ENCODE measurements at regions not wholly inside any gene's neighbourhood (a gene's known extent, or its start where the extent isn't known, plus 50 kb on each side); places are given as distances from the start of the nearest gene placed in this dataset.

DNA sequence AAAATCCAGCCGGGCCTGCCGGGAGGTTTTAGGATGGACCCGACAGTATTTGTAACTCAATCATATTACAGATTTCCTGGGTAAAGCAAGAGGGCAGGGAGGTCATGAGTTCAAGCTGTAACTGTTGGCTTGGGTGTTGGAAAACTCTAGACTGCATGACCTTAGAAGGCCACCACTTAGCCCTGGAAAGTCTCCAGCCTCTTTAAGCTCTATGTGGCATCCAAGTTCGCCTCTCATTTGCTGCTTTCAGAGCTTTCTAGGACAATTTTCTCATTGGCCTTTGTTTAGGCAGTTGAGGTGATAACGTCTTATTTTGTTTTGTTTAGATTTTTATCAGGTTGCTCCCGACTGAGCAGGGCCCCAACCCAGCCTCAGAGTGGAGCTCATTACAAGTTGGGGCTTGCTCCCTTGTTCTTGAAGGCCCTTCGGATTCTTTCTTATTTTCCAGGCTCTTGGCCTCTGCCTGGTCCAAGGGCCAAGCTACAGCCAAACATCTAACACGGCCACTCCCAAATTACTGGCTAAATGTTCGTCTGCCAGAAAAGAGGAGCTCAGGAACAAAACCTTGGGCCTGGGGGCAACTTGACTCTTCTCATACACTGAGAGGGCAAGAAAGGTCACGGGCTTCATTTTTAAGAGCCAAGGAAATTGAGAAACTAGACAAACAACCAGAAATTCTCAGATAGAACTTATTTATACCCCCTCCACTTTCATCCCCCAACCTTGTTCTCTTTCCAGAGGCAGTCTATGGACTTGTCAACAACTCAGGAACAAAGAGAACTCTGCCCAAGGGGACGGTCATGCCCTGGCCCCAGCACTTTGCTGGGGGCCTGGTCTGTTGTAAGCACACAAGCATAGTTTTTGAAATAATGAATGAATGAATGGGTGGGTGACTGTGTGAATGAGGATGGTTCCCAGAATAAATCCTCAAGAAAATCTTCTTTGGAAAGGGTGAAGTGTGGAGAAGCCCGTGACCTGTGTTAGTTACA is 526.9 kb downstream of the BNC2 start:
- ATAC-seq (ENCODE audit: low read depth): no peak
- Mint-ChIP-seq H3K9me3 (no peaks in the 10 kb centered on the region), H3K27ac (no peak overlapping the region), H3K4me1 (no peaks in the 10 kb centered on the region), H3K36me3 (no peaks in the 10 kb centered on the region), H3K4me3 (no peak overlapping the region), H3K27me3 (peaks cover 3% of the 10 kb centered on the region)
- no peak for DNase-seq
- POLR2A ChIA-PET: no interaction called here

- Mint-ChIP-seq H3K4me3 (no peak overlapping the region), H3K27me3 (peaks cover 3% of the 10 kb centered on the region), H3K27ac (no peak overlapping the region)
These were observed 526.1 kb downstream of the BNC2 start for GRCh38 chr9:16344343-16344742.

GRCh38 chr9:16345902-16346301 is 524.6 kb downstream of the BNC2 start:
- Mint-ChIP-seq H3K4me3 (no peak overlapping the region), H3K4me1 (no peaks in the 10 kb centered on the region), H3K27me3 (peaks cover 3% of the 10 kb centered on the region), H3K27ac (no peak overlapping the region), H3K36me3 (no peaks in the 10 kb centered on the region), H3K9me3 (no peaks in the 10 kb centered on the region)
- ATAC-seq (ENCODE audit: low read depth): no peak
- DNase-seq: no peak
- POLR2A ChIA-PET: no interaction called here

More at GRCh38 chr9:16344343-16344742, 526.1 kb downstream of the BNC2 start:
- DNase-seq (no peak), ATAC-seq (ENCODE audit: low read depth) (no peak)
- H3K4me1 Mint-ChIP-seq: no peaks in the 10 kb centered on the region
- no peaks in the 10 kb centered on the region for H3K9me3 Mint-ChIP-seq
- no peaks in the 10 kb centered on the region for H3K36me3 Mint-ChIP-seq
- POLR2A ChIA-PET: no interaction called here

GRCh38 chr9:16347886-16348285 is 522.6 kb downstream of the BNC2 start:
- Mint-ChIP-seq H3K4me1 (no peaks in the 10 kb centered on the region), H3K27ac (no peak overlapping the region), H3K4me3 (no peak overlapping the region), H3K27me3 (peaks cover 3% of the 10 kb centered on the region), H3K9me3 (no peaks in the 10 kb centered on the region), H3K36me3 (no peaks in the 10 kb centered on the region)
- DNase-seq: no peak
- POLR2A ChIA-PET: no interaction called here
- no peak for ATAC-seq (ENCODE audit: low read depth)

- ATAC-seq (ENCODE audit: low read depth) (no peak), DNase-seq (no peak)
- POLR2A ChIA-PET: no interaction called here
- H3K27ac Mint-ChIP-seq: no peak overlapping the region
- H3K36me3 Mint-ChIP-seq: no peaks in the 10 kb centered on the region
- H3K9me3 Mint-ChIP-seq: no peaks in the 10 kb centered on the region
- no peaks in the 10 kb centered on the region for H3K4me1 Mint-ChIP-seq
- peaks cover 3% of the 10 kb centered on the region for H3K27me3 Mint-ChIP-seq
- H3K4me3 Mint-ChIP-seq: no peak overlapping the region
These were observed 521.9 kb downstream of the BNC2 start for GRCh38 chr9:16348531-16348930.

- Mint-ChIP-seq H3K27ac (no peak overlapping the region), H3K36me3 (no peaks in the 10 kb centered on the region), H3K4me3 (no peak overlapping the region), H3K9me3 (no peaks in the 10 kb centered on the region), H3K4me1 (no peaks in the 10 kb centered on the region), H3K27me3 (no peaks in the 10 kb centered on the region)
- no peak for DNase-seq
- ATAC-seq (ENCODE audit: low read depth): no peak
- POLR2A ChIA-PET: no interaction called here
These were observed 518.2 kb downstream of the BNC2 start for GRCh38 chr9:16352251-16352650.

GRCh38 chr9:16352791-16353401 is 517.6 kb downstream of the BNC2 start:
- Mint-ChIP-seq H3K27ac (no peak overlapping the region), H3K4me1 (no peaks in the 10 kb centered on the region), H3K4me3 (no peak overlapping the region), H3K9me3 (no peaks in the 10 kb centered on the region), H3K36me3 (no peaks in the 10 kb centered on the region), H3K27me3 (no peaks in the 10 kb centered on the region)
- POLR2A ChIA-PET: no interaction called here
- DNase-seq (no peak), ATAC-seq (ENCODE audit: low read depth) (no peak)

DNA sequence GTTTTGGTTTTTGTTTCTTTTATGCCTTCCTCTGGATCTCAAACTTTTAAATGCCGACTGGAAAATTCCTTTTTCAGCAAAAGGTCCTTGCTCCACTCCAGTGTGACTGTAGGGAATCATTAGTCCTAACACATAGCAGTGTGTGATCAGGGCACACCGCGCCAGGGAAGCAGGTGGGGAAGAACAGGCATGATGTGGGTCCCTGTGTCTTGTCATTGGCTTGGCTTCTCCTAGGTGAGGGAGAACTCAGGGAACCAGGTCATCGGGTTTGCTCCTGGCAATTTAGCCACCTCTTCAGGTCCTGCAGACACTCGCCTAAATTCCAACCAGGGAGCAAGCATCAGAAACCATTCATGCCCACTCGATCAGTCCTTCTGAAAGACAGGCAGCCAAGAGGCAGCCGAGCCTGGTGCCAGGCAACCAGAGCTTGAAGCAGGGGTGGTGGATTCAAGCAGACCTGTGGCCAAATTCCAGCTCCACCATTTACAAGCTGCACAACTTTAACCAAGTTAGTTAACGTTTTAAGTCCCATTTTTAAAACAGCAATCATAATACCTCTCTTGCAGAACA is 514.2 kb downstream of the BNC2 start:
- Mint-ChIP-seq H3K27me3 (no peaks in the 10 kb centered on the region), H3K27ac (no peak overlapping the region), H3K36me3 (no peaks in the 10 kb centered on the region), H3K4me3 (no peak overlapping the region), H3K4me1 (no peaks in the 10 kb centered on the region), H3K9me3 (peaks cover 2% of the 10 kb centered on the region)
- DNase-seq: no peak
- no peak for ATAC-seq (ENCODE audit: low read depth)
- POLR2A ChIA-PET: no interaction called here

- no peaks in the 10 kb centered on the region for H3K27me3 Mint-ChIP-seq
- no peak for DNase-seq
- no peaks in the 10 kb centered on the region for H3K36me3 Mint-ChIP-seq
- H3K4me1 Mint-ChIP-seq: no peaks in the 10 kb centered on the region
- no peak overlapping the region for H3K27ac Mint-ChIP-seq
- POLR2A ChIA-PET: no interaction called here
- no peak overlapping the region for H3K4me3 Mint-ChIP-seq
- H3K9me3 Mint-ChIP-seq: peaks cover 2% of the 10 kb centered on the region
- ATAC-seq (ENCODE audit: low read depth): no peak
These were observed 512.6 kb downstream of the BNC2 start for GRCh38 chr9:16357828-16358227.

DNA sequence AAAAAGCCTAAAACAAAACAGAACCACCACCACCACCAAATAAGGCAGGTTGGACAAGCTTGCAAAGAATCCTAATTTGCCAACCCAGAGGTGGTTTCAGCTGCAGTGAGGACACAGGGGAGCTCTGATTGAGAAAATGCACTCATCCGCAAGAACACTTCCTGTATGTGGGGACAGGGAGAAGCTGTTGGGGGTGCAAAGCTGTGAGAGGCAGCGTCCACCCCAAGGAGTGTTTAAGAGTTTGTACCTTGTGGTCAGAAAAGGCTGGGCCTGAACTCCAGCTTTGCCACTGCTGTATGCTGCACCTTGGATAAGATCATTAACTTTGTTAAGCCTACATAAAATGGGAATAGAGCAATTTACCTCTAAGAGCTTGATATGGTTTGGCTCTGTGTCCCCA is 511.7 kb downstream of the BNC2 start:
- H3K27ac Mint-ChIP-seq: no peak overlapping the region
- H3K4me3 Mint-ChIP-seq: no peak overlapping the region
- ATAC-seq (ENCODE audit: low read depth): no peak
- H3K9me3 Mint-ChIP-seq: peaks cover 2% of the 10 kb centered on the region
- H3K27me3 Mint-ChIP-seq: no peaks in the 10 kb centered on the region
- no peaks in the 10 kb centered on the region for H3K4me1 Mint-ChIP-seq
- no peaks in the 10 kb centered on the region for H3K36me3 Mint-ChIP-seq
- POLR2A ChIA-PET: no interaction called here
- DNase-seq: no peak

Data from activated naive CD8-positive, alpha-beta T cell treated with anti-CD3 and anti-CD28 coated beads, Interleukin-2, amount 10 ng/mL, durations not matched to agents 7 days and 5 days (primary cell).